Renal pelvis (tissue), 1 donor: ENCODE measurements at regions not wholly inside any gene's neighbourhood (a gene's known extent, or its start where the extent isn't known, plus 50 kb on each side); places are given as distances from the start of the nearest gene placed in this dataset.

Source experiments
- DNase-seq: peaks from one replicate; pipeline ENCODE4 v3.0.0-alpha.2; 2013

GRCh38 chr4:130183766-130184165 is 1087.8 kb downstream of the C4orf33 start:
- no peak for DNase-seq

GRCh38 chr4:130185123-130185522 is 1089.2 kb downstream of the C4orf33 start:
- DNase-seq = no peak

DNA sequence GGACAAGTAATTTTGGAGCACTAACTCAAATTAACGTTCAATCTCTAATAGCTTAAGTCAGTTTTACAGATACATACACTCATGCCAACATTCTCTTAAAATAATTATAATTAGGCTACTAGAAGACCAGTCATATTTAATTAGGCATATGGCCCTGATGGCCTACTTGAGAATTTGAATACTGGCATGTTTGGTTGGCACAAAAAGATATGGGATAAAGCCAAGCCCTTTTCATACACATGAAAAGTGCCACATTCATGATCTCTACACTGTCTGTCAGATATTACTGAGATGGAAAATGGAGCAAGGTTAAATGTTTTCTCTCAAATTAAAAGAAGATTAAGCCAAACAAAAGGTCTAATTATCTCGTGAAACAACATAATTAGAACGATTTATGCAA is 1091.0 kb downstream of the C4orf33 start:
- no peak for DNase-seq

DNA sequence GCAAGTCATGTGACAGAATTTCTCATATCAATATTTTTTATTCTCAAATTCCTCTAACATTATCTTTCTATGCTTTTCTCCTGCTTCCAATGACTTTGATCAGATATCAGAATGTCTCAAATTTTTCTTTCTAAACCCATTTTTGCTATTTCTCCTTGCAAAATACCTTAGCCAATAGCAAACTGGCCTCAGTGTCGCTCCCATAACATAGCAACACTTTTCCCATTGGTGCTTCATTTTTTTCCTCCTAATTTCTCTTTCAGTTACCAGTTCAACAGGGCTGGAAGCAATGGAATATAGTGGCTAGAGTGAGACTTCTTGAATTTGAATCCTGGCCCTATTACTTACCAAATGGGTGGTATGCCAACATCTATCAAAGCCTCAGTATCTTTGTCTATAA is 1091.6 kb downstream of the C4orf33 start:
- DNase-seq = no peak

DNA sequence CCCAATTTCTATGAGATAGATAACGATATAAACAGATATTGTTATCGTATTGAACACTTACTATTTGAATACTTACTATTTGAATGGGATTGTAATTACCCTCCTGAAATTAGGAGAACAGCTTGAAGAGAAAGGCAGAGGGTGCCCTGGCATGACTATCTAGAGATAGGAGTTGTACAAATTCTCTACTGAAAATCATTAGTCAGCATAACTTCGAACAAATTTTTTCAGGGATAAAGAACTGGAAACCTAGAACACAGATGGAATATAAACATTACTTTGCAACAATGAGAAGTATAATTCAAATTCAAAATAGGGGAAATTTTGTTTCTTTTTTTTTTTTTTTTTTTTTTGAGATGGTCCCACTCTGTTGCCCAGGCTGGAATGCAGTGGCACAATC is 1096.8 kb downstream of the C4orf33 start:
- DNase-seq = no peak

DNA sequence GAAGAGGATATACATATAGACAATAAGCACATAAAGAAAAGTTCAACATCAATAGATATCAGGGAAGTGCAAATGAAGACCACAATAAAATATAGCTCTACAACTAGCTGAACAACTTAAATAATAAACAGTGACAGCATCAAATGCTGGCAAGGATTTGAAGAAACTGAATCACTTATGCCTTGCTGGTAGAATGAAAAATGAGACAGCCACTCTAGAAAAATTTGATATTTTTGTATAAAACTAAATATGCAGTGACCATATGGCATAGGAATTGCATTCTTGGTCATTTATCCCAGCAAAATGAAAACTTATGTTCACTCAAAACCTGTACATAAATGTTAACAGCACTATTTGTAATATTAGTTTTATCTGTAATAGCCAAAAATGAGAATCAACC is 1102.0 kb downstream of the C4orf33 start:
- no peak for DNase-seq

- DNase-seq = no peak
Observed at GRCh38 chr4:130203571-130203970, 1107.6 kb downstream of the C4orf33 start.

DNA sequence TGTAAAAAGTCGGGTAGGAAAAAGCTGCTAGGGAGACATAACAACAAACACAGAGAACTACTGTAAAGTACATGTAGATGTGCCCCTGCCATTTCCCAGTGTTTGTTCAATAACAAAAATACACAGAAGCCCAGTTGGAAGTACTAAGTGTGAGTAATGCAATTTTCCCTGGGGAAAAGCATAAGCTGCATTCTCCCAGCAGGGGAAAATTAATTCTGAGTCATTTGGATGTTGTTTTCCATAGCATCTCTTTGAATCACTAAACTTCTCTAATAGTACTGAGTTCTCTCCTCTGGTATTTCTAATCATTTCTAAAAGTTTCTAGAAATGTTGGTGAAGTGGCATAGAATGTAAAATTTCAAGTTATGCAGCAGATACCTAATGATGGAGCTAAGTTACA is 1114.9 kb downstream of the C4orf33 start:
- DNase-seq = no peak

DNA sequence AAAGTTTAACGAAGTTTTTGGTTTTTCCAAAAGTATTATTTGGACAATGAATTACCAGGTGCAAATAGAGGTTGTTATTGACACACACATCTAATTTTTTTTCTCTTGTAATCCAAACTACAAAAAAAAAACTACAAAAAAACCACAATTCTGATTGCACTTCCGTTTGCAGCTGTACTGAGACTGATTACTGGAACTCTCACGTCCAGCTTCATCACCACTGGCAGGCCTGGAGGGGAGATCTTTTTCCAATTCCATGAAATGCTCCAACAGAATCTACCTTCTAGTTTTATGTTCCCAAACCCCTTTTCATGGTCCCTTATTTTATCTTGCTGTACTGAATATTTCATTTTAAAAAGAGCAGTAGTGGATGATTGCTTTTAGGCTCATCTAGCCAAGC is 1118.3 kb downstream of the C4orf33 start:
- DNase-seq = no peak

DNA sequence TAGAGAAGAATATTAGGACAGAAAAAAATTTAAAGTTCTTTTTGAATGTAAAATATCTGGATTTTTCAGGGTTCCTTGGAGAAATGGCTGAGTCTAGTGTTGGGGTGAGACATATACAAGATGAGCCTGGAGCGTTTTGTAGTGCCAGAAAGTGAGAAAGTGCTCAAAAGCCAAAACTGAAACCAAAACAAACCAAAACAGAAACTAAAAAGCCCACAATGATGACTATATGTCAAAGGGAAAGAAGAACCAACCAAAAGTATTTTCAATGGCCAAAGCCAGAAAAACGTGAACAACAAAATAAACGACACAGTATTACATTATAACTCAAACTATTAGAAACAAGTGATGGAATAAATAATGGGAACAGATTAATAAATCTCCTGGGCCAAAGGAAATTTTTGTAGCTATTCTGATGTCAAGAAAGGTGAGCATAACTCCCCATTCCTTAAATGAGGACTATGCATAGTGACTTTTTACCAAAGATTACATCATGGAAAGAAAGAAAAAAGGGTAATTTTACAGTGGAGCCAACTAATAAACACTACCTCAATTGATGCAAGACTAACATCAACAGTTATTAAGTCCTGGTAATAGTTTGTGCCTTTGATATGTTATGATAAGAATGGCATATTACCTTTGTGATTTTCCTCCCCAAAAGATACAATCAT is 1137.6 kb downstream of the C4orf33 start:
- no peak for DNase-seq

DNA sequence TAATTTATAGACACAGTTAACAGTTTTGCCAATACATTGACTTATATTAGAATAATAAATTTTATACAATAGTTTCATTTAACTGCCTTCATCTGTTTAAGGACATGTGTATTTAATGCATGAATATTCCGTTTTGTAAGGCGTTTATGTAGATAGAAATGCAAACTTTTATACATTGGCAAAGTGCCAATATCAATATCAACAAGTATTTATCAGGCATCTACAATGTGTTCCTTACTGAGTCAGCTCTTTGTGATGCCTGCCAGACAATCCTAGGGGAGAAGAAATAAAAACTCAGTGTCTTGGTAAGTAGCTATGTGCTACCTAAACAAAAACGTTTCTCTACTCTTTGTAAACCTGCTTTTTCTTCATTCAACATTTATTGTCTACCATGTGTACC is 1142.2 kb downstream of the C4orf33 start:
- DNase-seq = no peak

GRCh38 chr4:130249002-130249401 is 1153.0 kb downstream of the C4orf33 start:
- DNase-seq = no peak

DNA sequence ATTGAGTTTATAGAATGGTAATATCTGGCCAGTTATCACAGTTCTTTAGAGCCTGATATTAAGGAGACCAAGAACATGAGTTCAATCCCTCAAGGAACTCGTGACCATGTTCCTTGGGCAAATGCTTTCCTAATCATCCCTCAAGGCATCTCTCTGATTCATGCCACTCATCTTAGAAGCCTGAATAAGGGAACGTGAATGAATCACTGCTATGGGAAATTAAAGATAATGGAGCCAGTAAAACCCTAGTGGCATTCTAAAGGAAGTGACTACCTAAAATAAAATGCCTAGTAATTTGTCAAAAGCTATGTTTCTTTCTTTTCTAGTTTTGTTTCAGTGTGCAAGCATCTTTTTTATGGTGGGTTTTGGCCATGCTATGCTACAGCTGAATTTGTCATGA is 1161.3 kb downstream of the C4orf33 start:
- no peak for DNase-seq

DNA sequence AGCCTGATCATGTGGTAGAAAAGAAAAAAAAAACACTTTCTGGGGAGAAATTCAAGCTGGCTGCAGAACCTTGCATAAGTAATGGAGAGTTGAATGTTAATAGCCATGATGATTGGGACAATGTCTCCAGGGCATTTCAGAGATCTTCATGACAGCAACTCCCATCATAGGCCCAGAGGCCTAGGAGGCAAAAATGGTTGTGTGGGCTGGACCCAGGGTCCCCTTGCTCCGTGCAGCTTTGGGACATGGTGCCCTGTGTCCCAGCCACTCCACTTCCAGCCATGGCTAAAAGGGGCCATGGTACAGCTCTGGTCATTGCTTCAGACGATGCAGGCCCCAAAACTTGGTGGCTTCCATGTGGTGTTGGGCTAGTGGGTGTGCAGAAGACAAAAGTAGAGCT is 1170.9 kb downstream of the C4orf33 start:
- DNase-seq = no peak

DNA sequence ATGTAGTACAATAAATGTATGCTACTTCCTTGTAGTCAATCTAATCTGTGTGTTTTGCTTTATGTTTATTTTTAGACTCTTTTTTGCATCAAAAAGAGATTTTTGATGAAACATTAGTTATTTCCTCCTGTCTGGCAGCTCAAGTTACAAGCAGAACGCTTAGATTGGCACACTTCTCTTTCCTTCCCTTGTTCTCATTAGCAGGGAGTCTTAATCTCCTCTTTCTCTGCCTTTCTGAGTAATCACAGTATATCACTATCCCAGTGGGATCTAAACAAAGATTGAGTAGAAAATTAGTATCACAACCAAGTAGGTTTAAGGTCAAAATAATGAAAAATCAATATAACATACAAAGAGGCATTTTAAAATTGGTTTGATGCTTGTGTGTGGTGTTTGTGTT is 1192.6 kb downstream of the C4orf33 start:
- DNase-seq = no peak

DNA sequence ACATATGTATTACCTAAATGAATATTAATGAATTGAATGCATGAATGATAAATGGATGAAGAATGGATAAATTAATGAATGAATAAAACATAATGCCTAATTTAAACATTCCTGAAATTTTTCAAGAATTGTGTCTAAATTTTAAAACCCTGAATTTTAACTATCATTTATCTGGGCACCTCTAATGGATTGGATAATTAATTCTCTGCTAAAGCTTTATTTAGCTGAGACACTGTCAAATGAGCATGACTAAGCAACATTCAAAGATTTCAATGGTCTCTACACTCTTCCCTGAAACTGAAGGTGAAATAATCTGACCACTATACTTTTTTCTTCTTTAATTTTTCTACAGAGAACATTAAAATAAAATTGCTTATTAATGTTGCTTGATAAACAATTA is 1197.7 kb downstream of the C4orf33 start:
- DNase-seq = no peak

GRCh38 chr4:130296448-130296847 is 1200.5 kb downstream of the C4orf33 start:
- DNase-seq = no peak

GRCh38 chr4:130306566-130306965 is 1210.6 kb downstream of the C4orf33 start:
- no peak for DNase-seq

DNA sequence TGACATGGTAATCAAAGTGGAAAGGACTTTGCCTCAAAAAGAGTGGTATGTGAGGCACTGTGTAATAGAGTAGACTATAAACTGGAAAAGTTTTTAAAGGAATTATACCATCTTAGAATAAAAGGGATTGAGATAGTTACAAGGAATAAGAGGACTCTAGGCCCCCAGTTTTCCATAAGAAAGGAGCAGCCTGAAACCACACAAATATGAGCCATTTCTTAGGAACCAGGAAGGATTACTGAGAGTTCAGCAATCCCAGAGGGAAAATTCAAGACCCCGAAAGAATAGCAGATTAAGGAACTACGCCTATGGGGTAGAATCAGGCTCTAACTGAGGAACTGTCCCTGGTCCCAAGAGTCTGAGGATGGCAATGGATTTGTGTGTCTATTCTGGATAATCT is 1213.3 kb downstream of the C4orf33 start:
- no peak for DNase-seq

GRCh38 chr4:130322439-130322838 is 1226.5 kb downstream of the C4orf33 start:
- no peak for DNase-seq

DNA sequence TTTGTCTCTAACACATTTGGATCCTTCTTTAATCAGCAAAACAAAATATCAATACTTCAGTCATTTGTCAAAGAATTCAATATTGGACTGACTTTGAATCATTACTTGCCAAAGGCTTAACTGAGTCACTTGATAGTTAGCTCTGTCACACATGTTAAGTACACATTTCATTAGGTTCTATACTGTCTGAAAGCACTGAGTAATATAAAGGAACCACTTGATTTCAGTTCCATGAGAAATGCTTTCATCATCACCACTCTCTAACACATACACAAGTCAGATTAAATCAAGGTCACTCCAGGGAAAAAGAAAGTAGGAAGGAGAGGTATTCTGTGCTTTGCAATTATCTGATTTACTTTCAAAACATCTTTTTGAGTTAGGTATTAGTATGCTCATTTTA is 1233.1 kb downstream of the C4orf33 start:
- DNase-seq = no peak

- DNase-seq = no peak
Observed at GRCh38 chr4:130333241-130333759, 1237.3 kb downstream of the C4orf33 start.

GRCh38 chr4:130335417-130336194 is 1239.7 kb downstream of the C4orf33 start:
- DNase-seq = no peak
